ENCODE measurements at regions not wholly inside any gene's neighbourhood (a gene's known extent, or its start where the extent isn't known, plus 50 kb on each side); places are given as distances from the start of the nearest gene placed in this dataset.
"Not testable (repeated sequence)": the region's sequence is repeated elsewhere in the genome, so short reads cannot be mapped to it uniquely, and the experiment has no call there.

DNA sequence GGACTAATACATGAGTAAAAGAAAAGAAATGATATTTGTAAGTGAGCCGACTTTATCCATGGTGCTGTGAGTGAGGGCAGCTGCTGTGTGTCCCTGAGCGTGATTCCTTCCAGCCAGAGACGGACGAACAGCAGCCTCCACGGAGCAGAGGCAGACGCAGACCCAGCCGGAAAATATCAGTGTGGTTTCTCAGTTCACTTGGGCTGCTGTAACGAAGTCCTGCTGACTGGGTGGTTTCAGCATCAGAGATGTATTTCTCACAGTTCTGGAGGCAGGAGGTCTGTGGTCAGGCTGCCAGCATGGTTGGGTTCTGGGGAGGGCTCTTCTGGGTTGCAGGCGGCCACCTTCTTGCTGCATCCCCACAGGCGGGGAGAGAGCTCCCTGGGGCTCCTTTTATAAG, 375.6 kb downstream of the GLRX3 start:
- H3K27me3 ChIP-seq (replicated peaks in 2 of 5; ENCODE audit: control insufficient read depth in 4 of 5, insufficient read depth in 5 of 5, low read length in 4 of 5): peaks cover 0 to 13% (median 0%) of the 10 kb centered on the region in 5 experiments
- H3K27ac ChIP-seq (ENCODE audit: insufficient read depth in 1 of 2, low read depth in 1 of 2, low read length in 2 of 2, poor library complexity in 1 of 2, severe bottlenecking in 2 of 2): no peak overlapping the region
- H3K4me3 ChIP-seq (ENCODE audit: control insufficient read depth in 1 of 7, extremely low read depth in 1 of 7, insufficient read depth in 4 of 7, low read depth in 2 of 7, low read length in 6 of 7): no peak overlapping the region
- 82% methylated on average over 8 of the region's 10 CpGs for WGBS (ENCODE audit: insufficient coverage)
- H3K4me1 ChIP-seq (ENCODE audit: control extremely low read depth in 1 of 4, control insufficient read depth in 4 of 4, insufficient read depth in 4 of 4, low read length in 3 of 4): no peaks in the 10 kb centered on the region
- H3K36me3 ChIP-seq (ENCODE audit: control insufficient read depth in 4 of 4, insufficient read depth in 4 of 4, low read length in 3 of 4): no peaks in the 10 kb centered on the region
- CTCF ChIA-PET: no interaction called here
- DNase-seq: no peak
- no peaks in the 10 kb centered on the region for H3K9me3 ChIP-seq (ENCODE audit: control extremely low read depth in 1 of 5, control insufficient read depth in 4 of 5, insufficient read depth in 2 of 5, low read depth in 1 of 5, low read length in 4 of 5)
- POLR2A ChIA-PET: no interaction called here

- no peak for DNase-seq
- H3K27ac ChIP-seq (ENCODE audit: insufficient read depth in 1 of 2, low read depth in 1 of 2, low read length in 2 of 2, poor library complexity in 1 of 2, severe bottlenecking in 2 of 2): no peak overlapping the region
- H3K4me1 ChIP-seq (ENCODE audit: control extremely low read depth in 1 of 4, control insufficient read depth in 4 of 4, insufficient read depth in 4 of 4, low read length in 3 of 4): no peaks in the 10 kb centered on the region
- no peaks in the 10 kb centered on the region for H3K9me3 ChIP-seq (ENCODE audit: control extremely low read depth in 1 of 5, control insufficient read depth in 4 of 5, insufficient read depth in 2 of 5, low read depth in 1 of 5, low read length in 4 of 5)
- ChIA-PET CTCF (no interaction called here), POLR2A (no interaction called here)
- H3K4me3 ChIP-seq (ENCODE audit: control insufficient read depth in 1 of 7, extremely low read depth in 1 of 7, insufficient read depth in 4 of 7, low read depth in 2 of 7, low read length in 6 of 7): no peak overlapping the region
- H3K27me3 ChIP-seq (replicated peaks in 2 of 5; ENCODE audit: control insufficient read depth in 4 of 5, insufficient read depth in 5 of 5, low read length in 4 of 5): peaks cover 0 to 11% (median 0%) of the 10 kb centered on the region in 5 experiments
- 100% methylated on average over 1 of the region's 1 CpG for WGBS (ENCODE audit: insufficient coverage)
- no peaks in the 10 kb centered on the region for H3K36me3 ChIP-seq (ENCODE audit: control insufficient read depth in 4 of 4, insufficient read depth in 4 of 4, low read length in 3 of 4)
Observed at GRCh38 chr10:130512936-130513335, 376.7 kb downstream of the GLRX3 start.

DNA sequence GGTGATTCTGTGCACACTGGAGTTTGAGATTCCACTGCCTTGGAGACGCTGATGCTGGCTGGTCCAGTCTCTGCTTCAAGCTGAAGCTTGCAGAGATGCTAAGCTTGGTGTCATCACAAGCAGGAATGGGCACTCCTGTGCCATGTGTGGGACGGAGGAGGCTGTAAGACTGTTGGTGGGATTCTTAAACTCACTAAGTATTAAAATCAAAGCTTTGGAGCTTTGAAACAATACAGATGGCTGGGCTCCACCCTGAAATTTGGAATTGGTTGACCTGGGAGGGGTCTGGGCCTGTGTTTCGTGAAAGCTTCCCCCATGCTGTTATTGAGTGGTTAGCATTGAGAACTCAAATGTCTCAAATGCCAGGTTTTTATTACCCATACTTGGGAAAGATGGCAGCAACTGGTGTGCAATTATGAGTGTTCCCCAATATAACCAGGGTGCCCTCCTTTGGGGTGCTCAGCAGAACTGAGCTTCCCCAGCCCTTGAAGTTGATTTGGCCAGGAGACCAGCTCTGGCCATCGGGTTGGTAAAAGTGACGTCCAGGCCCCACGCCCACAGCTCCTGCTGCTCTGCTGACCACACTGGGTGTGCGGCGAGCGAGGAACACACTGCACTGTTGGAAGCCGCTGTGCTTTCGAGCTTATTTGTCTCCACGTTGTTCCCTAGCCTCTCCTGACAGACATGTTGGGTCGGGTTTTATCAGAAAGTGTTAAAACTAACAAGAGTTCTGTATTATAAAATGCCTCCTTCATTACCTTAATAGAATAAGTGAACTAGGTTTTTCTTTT, 377.7 kb downstream of the GLRX3 start:
- Histone ChIP-seq H3K27ac (ENCODE audit: insufficient read depth in 1 of 2, low read depth in 1 of 2, low read length in 2 of 2, poor library complexity in 1 of 2, severe bottlenecking in 2 of 2) (no peak overlapping the region), H3K27me3 (replicated peaks in 2 of 5; ENCODE audit: control insufficient read depth in 4 of 5, insufficient read depth in 5 of 5, low read length in 4 of 5) (peaks cover 0 to 11% (median 0%) of the 10 kb centered on the region in 5 experiments), H3K36me3 (ENCODE audit: control insufficient read depth in 4 of 4, insufficient read depth in 4 of 4, low read length in 3 of 4) (no peaks in the 10 kb centered on the region), H3K4me1 (ENCODE audit: control extremely low read depth in 1 of 4, control insufficient read depth in 4 of 4, insufficient read depth in 4 of 4, low read length in 3 of 4) (no peaks in the 10 kb centered on the region), H3K9me3 (ENCODE audit: control extremely low read depth in 1 of 5, control insufficient read depth in 4 of 5, insufficient read depth in 2 of 5, low read depth in 1 of 5, low read length in 4 of 5) (peaks cover 0 to 3% (median 0%) of the 10 kb centered on the region in 5 experiments), H3K4me3 (ENCODE audit: control insufficient read depth in 1 of 7, extremely low read depth in 1 of 7, insufficient read depth in 4 of 7, low read depth in 2 of 7, low read length in 6 of 7) (no peak overlapping the region)
- WGBS (ENCODE audit: insufficient coverage): 83% methylated on average over 12 of the region's 13 CpGs
- ChIA-PET POLR2A (no interaction called here), CTCF (no interaction called here)
- no peak for DNase-seq

DNA sequence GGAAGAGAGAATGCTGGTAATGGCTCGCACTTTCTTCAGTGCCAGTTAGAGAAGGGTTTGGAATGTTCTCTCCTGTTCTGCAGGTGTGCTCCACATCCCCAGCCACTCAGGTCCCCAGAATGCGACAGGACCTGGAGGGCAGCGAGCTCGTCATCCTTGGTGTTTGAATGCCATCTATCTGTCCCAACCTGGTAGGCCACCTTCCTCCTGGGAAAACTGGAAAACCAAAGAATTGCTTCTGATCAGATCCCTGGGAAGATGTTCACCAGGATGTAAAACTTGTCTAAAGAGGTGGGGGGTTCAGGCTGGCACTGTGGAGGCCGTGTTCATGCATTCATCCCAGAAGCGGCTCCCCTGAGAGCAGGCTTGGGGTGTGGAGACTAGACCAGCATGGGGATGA, 379.5 kb downstream of the GLRX3 start:
- H3K4me1 ChIP-seq (ENCODE audit: control extremely low read depth in 1 of 4, control insufficient read depth in 4 of 4, insufficient read depth in 4 of 4, low read length in 3 of 4): no peaks in the 10 kb centered on the region
- peaks cover 0 to 11% (median 0%) of the 10 kb centered on the region in 5 experiments for H3K27me3 ChIP-seq (replicated peaks in 2 of 5; ENCODE audit: control insufficient read depth in 4 of 5, insufficient read depth in 5 of 5, low read length in 4 of 5)
- 96% methylated on average over 5 of the region's 6 CpGs for WGBS (ENCODE audit: insufficient coverage)
- no peak for DNase-seq
- H3K27ac ChIP-seq (ENCODE audit: insufficient read depth in 1 of 2, low read depth in 1 of 2, low read length in 2 of 2, poor library complexity in 1 of 2, severe bottlenecking in 2 of 2): no peak overlapping the region
- H3K4me3 ChIP-seq (ENCODE audit: control insufficient read depth in 1 of 7, extremely low read depth in 1 of 7, insufficient read depth in 4 of 7, low read depth in 2 of 7, low read length in 6 of 7): no peak overlapping the region
- ChIA-PET POLR2A (no interaction called here), CTCF (no interaction called here)
- no peaks in the 10 kb centered on the region for H3K36me3 ChIP-seq (ENCODE audit: control insufficient read depth in 4 of 4, insufficient read depth in 4 of 4, low read length in 3 of 4)
- peaks cover 0 to 6% (median 0%) of the 10 kb centered on the region in 5 experiments for H3K9me3 ChIP-seq (ENCODE audit: control extremely low read depth in 1 of 5, control insufficient read depth in 4 of 5, insufficient read depth in 2 of 5, low read depth in 1 of 5, low read length in 4 of 5)

DNA sequence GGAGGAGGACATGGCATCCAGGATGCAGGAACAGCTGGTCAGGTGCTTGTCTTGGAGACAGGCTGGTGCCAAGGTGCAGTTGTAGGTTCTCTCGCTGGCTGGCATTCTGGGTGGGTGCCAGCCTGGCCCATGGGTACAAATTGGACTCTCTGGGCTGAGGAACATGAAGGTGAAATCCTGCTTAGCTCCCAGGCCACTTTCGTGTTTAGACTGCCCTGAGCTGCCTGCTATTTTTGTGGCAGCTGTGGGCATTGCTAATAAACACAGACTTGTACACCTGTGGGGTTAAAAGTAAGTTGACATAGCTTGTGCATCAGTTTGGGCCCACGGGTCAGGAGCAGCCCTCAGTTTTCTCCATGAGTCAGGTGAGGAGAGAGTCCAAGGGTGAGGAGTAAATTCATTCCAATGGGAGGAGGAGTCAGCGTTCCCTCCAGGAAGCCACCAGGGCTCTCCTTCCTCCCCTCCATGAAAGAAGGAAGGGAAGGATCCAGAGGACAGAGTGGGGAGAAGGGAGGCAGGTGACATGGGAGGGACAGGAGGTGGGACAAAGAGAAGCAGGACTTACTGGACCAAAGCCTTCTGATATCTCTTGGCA, 380.0 kb downstream of the GLRX3 start:
- Histone ChIP-seq H3K27ac (ENCODE audit: insufficient read depth in 1 of 2, low read depth in 1 of 2, low read length in 2 of 2, poor library complexity in 1 of 2, severe bottlenecking in 2 of 2) (no peak overlapping the region), H3K36me3 (ENCODE audit: control insufficient read depth in 4 of 4, insufficient read depth in 4 of 4, low read length in 3 of 4) (no peaks in the 10 kb centered on the region), H3K4me3 (ENCODE audit: control insufficient read depth in 1 of 7, extremely low read depth in 1 of 7, insufficient read depth in 4 of 7, low read depth in 2 of 7, low read length in 6 of 7) (no peak overlapping the region), H3K27me3 (replicated peaks in 2 of 5; ENCODE audit: control insufficient read depth in 4 of 5, insufficient read depth in 5 of 5, low read length in 4 of 5) (peaks cover 0 to 11% (median 0%) of the 10 kb centered on the region in 5 experiments), H3K9me3 (ENCODE audit: control extremely low read depth in 1 of 5, control insufficient read depth in 4 of 5, insufficient read depth in 2 of 5, low read depth in 1 of 5, low read length in 4 of 5) (peaks cover 0 to 6% (median 0%) of the 10 kb centered on the region in 5 experiments), H3K4me1 (ENCODE audit: control extremely low read depth in 1 of 4, control insufficient read depth in 4 of 4, insufficient read depth in 4 of 4, low read length in 3 of 4) (no peaks in the 10 kb centered on the region)
- POLR2A ChIA-PET: no interaction called here
- WGBS (ENCODE audit: insufficient coverage): 90% methylated on average over 3 of the region's 4 CpGs
- no peak for DNase-seq
- CTCF ChIA-PET: no interaction called here

DNA sequence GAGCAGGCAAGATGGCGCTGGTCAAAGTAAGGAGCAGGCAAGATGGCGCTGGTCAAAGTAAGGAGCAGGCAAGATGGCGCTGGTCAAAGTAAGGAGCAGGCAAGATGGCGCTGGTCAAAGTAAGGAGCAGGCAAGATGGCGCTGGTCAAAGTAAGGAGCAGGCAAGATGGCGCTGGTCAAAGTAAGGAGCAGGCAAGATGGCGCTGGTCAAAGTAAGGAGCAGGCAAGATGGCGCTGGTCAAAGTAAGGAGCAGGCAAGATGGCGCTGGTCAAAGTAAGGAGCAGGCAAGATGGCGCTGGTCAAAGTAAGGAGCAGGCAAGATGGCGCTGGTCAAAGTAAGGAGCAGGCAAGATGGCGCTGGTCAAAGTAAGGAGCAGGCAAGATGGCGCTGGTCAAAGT, 382.7 kb downstream of the GLRX3 start:
- WGBS (ENCODE audit: insufficient coverage): no CpG with 5 or more reads among the region's 13 CpGs

GRCh38 chr10:130519791-130520190, 383.6 kb downstream of the GLRX3 start:
- Histone ChIP-seq H3K4me3 (ENCODE audit: control insufficient read depth in 1 of 7, extremely low read depth in 1 of 7, insufficient read depth in 4 of 7, low read depth in 2 of 7, low read length in 6 of 7) (no peak overlapping the region), H3K27ac (ENCODE audit: insufficient read depth in 1 of 2, low read depth in 1 of 2, low read length in 2 of 2, poor library complexity in 1 of 2, severe bottlenecking in 2 of 2) (no peak overlapping the region), H3K27me3 (replicated peaks in 2 of 5; ENCODE audit: control insufficient read depth in 4 of 5, insufficient read depth in 5 of 5, low read length in 4 of 5) (peaks cover 0 to 4% (median under 1%) of the 10 kb centered on the region in 5 experiments), H3K36me3 (ENCODE audit: control insufficient read depth in 4 of 4, insufficient read depth in 4 of 4, low read length in 3 of 4) (no peaks in the 10 kb centered on the region), H3K4me1 (ENCODE audit: control extremely low read depth in 1 of 4, control insufficient read depth in 4 of 4, insufficient read depth in 4 of 4, low read length in 3 of 4) (no peaks in the 10 kb centered on the region), H3K9me3 (ENCODE audit: control extremely low read depth in 1 of 5, control insufficient read depth in 4 of 5, insufficient read depth in 2 of 5, low read depth in 1 of 5, low read length in 4 of 5) (peaks cover 0 to 6% (median 0%) of the 10 kb centered on the region in 5 experiments)
- ChIA-PET CTCF (no interaction called here), POLR2A (no interaction called here)
- no peak for DNase-seq
- 91% methylated on average over 9 of the region's 9 CpGs for WGBS (ENCODE audit: insufficient coverage)

More for the DNA sequence above, 382.7 kb downstream of the GLRX3 start:
- H3K4me3 ChIP-seq (ENCODE audit: control insufficient read depth in 1 of 7, extremely low read depth in 1 of 7, insufficient read depth in 4 of 7, low read depth in 2 of 7, low read length in 6 of 7); CTCF ChIA-PET; H3K36me3 ChIP-seq (ENCODE audit: control insufficient read depth in 4 of 4, insufficient read depth in 4 of 4, low read length in 3 of 4); POLR2A ChIA-PET; H3K27ac ChIP-seq (ENCODE audit: insufficient read depth in 1 of 2, low read depth in 1 of 2, low read length in 2 of 2, poor library complexity in 1 of 2, severe bottlenecking in 2 of 2); H3K9me3 ChIP-seq (ENCODE audit: control extremely low read depth in 1 of 5, control insufficient read depth in 4 of 5, insufficient read depth in 2 of 5, low read depth in 1 of 5, low read length in 4 of 5); DNase-seq; H3K4me1 ChIP-seq (ENCODE audit: control extremely low read depth in 1 of 4, control insufficient read depth in 4 of 4, insufficient read depth in 4 of 4, low read length in 3 of 4); H3K27me3 ChIP-seq (replicated peaks in 2 of 5; ENCODE audit: control insufficient read depth in 4 of 5, insufficient read depth in 5 of 5, low read length in 4 of 5): not testable (repeated sequence)
